GM12892 (cell line): ENCODE measurements at regions not wholly inside any gene's neighbourhood (a gene's known extent, or its start where the extent isn't known, plus 50 kb on each side); places are given as distances from the start of the nearest gene placed in this dataset.

Experiments used
- POLR2A ChIP-seq: IDR thresholded peaks from 2 replicates; pipeline ENCODE4 v1.6.1; 2011; ENCODE audit warnings: low read depth, low read length, control low read depth
- POLR2AphosphoS5 ChIP-seq: IDR thresholded peaks from 2 replicates; pipeline ENCODE4 v1.6.1; 2011; ENCODE audit warnings: low read depth, low read length, control low read depth
- TAF1 ChIP-seq: IDR thresholded peaks from 2 replicates; pipeline ENCODE4 v1.6.1; 2011; ENCODE audit warnings: low read depth, mild to moderate bottlenecking, control low read depth, low read length, borderline replicate concordance

DNA sequence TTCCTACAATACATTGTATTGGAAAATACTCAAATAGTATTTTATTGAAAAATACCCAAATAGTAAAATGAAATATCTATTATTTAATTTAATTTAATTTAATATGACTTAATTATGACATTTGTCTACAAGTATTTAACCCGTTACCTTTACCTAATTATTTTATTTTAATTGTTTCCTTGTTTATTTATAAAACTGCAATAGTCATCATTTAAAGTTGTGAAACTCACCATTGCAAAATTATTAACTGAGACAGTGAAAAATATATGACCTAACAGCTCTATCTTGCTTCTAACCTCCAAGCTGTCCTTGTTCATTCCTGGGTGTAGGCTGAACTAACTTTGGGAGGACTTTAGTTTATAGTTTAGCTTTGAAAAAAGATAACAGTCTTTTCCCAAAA lies 300.6 kb upstream of the POGK start:
- TF ChIP-seq POLR2AphosphoS5 (no peak), POLR2A (no peak), TAF1 (no peak)
